GM21360 (cell line): ENCODE measurements at regions not wholly inside any gene's neighbourhood (a gene's known extent, or its start where the extent isn't known, plus 50 kb on each side); places are given as distances from the start of the nearest gene placed in this dataset.

Experiments used
- ATAC-seq: cut with Tn5 transposase; IDR thresholded peaks from one replicate; pipeline ENCODE4 v1.9.1; 2021; ENCODE audit warnings: mild to moderate bottlenecking, moderate library complexity; ENCODE audit not compliant: unreplicated experiment

- ATAC-seq = no peak
Observed at GRCh38 chr16:65991149-65991701, 375.3 kb upstream of the CDH5 start.

DNA sequence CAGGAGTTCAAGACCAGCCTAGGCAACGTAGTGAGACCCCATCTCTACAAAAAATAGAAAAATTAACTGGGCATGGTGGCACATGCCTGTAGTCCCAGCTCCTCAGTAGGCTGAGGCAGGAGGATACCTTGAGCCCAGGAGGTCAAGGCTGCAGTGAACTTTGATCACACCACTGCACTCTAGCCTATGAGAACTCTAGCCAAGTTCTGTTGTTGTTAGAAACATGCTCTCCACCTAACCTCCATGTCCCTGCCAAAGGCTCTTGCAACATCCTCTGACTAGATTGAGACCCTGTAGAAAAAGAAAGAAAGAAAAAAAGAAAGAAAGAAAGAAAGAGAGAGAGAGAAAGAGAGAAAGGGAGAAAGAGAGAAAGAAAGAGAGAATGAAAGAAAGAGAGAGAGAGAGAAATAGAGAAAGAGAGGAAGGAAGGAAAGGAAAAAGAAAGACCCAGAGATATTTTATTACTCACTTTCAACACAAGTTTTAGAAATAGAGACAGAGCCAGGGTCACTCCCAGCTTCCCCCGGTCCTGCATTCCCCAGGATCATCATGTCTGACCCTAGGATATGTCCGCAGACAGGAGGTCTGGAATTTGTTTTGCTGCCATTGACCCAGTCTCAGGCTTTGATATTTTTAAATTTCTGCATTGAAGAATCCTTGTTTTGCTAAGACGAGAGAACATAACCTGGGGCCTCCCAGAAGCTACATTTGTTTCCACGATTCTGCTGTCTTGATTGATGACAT, 376.5 kb upstream of the CDH5 start:
- no peak for ATAC-seq

- no peak for ATAC-seq
Observed at GRCh38 chr16:65988024-65988595, 378.4 kb upstream of the CDH5 start.

- no peak for ATAC-seq
Observed at GRCh38 chr16:65984296-65984695, 382.2 kb upstream of the CDH5 start.

DNA sequence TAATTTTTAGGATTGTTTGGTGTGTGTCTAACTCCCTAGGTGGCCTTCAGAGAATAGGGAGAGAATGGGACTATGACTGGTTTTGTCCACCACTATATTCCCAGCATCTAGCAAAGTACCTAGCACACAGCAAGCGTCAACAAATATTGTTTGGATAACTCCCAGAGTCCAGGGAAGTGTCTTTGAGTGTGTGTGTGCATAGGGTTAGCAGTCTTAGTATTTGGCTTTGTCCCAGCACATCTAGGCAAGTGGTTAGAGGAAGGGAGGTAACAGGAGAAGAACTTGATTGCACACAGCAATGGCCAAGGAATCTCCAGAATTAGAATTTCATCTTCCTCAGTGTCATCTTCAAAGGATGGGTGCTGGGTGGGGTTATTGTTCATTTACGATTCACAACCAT, 385.4 kb upstream of the CDH5 start:
- no peak for ATAC-seq

GRCh38 chr16:65975049-65975708, 391.3 kb upstream of the CDH5 start:
- no peak for ATAC-seq

GRCh38 chr16:65967376-65967775, 399.1 kb upstream of the CDH5 start:
- ATAC-seq = no peak

DNA sequence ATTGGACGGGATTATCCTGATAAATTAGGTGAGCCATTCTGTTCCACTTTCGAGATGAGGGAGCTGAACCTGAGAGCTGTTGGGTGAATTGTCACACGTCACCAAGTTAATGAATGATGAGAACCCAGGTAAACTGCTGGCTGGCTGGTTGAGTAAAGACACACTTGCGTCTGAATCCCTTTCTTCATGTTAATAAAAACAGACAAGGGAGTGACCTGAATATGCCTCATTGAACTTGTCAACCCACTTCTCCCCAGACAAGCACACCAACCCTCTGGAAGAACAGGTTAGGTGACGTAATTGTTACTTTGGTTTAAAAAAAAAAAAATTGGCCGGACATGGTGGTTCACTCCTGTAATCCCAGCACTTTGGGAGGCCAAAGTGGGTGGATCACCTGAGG, 400.9 kb upstream of the CDH5 start:
- ATAC-seq = no peak

DNA sequence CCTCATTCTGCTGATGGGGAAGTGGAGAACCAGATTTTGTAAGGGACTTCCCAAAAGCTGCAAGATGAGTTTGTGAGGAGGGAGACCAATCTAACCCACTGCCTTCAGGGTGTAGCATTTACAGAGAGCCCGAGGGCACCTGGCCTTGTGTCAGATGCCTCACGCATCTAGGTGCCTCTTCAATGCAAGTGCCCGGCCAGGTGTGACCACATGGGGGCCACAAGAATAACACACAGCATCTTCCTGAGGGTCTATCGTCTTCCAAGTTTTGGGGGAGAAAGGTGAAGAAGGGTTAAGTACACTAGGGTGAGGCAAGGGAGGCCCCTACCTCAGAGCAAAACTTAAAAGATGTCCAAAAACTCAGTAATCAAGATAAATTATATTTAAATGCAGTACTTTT, 401.7 kb upstream of the CDH5 start:
- ATAC-seq = no peak

DNA sequence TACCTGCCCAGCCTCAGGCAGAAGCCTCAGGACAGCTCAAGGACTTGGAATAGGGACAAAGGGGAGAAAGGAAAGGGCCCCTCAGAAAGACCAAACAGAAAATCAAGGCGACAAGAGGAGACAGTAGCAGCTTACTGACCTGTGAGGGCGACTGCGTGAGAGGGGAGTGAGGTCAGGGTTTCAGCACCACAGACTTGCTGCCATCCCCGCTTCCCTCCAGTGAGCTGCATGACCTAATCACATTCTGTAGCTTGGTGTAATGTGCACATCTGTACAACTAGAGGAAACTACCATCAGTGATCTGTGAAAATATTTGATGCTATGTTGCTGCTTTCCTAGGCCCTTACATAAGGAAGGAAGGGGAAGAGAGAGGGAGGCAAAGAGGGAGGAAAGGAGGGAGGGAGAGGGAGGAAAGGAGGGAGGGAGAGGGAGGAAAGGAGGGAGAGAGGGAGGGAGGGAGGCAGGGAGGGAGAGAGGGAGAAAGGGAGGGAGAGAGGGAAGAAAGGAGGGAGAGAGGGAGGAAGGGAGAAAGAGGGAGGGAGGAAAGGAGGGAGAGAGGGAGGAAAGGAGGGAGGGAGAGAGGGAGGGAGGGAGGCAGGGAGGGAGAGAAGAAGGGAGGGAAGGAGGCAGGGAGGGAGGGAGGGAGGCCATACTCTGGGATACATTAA, 404.9 kb upstream of the CDH5 start:
- ATAC-seq = no peak

- ATAC-seq = no peak
Observed at GRCh38 chr16:65959983-65960382, 406.5 kb upstream of the CDH5 start.

- ATAC-seq = no peak
Observed at GRCh38 chr16:65958086-65958485, 408.4 kb upstream of the CDH5 start.

- ATAC-seq = no peak
Observed at GRCh38 chr16:65956100-65956499, 410.4 kb upstream of the CDH5 start.

- ATAC-seq = no peak
Observed at GRCh38 chr16:65954446-65954845, 412.0 kb upstream of the CDH5 start.

GRCh38 chr16:65950211-65950610, 416.3 kb upstream of the CDH5 start:
- no peak for ATAC-seq

DNA sequence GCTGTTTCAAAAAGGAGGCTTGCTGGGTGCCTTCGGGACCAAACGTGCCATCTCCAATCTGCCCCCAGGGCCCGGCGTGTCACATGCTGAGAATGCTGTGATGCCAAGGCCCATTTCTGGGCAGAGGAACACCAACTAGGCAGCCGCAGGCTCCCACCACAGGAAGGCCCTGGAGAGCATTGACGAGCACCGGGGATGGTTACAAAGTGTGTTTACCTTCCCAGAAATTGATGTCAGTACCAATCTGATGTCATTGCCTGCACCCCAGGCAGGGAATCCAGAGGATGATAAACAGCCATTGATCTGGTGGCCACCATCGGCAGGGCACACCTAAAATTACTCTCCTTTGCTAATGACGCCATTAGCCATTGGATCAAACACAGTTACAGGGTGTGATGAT, 418.1 kb upstream of the CDH5 start:
- no peak for ATAC-seq

GRCh38 chr16:65947951-65948350, 418.5 kb upstream of the CDH5 start:
- ATAC-seq = no peak

GRCh38 chr16:65945493-65945892, 421.0 kb upstream of the CDH5 start:
- ATAC-seq = no peak

- no peak for ATAC-seq
Observed at GRCh38 chr16:65944361-65944760, 422.1 kb upstream of the CDH5 start.

DNA sequence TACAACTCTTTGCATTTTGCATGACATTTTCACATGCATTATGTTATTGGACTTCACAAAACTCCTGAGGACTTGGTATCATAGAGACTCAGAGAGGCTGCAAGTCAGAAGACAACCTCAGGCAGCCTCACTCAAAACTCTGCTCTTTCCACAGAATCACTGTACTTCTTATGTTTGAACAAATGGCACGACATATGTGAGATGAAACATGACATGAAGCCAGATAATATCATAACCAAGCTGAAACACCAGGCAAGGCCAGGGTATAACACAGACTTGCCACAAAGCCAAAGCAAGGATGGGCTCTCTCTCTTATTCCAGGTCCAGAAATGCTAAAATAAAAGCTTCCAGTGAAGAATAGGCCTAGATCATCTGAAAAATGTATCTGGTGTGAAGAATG, 425.8 kb upstream of the CDH5 start:
- no peak for ATAC-seq

DNA sequence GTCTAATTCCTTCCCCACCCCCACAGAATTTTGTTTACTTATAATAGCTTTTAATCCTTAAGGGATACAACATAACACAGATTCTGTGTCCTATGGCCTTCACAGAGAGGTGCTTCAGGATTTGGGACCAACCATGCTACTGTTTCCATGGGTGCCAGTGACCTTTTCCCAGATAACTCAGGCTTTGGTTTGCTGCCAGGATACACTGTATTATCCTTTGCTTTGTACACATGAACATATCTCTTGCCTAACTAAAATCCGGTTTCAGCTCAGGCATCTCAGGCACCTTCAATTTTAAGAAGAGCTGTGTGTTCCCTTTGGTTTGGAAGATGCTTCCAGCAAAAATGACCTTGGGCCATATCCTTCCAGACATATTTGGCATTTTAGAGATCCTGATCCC, 428.4 kb upstream of the CDH5 start:
- ATAC-seq = no peak

- no peak for ATAC-seq
Observed at GRCh38 chr16:65937455-65937854, 429.0 kb upstream of the CDH5 start.
